SK-N-SH (cell line): ENCODE measurements at regions not wholly inside any gene's neighbourhood (a gene's known extent, or its start where the extent isn't known, plus 50 kb on each side); places are given as distances from the start of the nearest gene placed in this dataset.

Source experiments
- CTCF ChIA-PET: fragments of 300-600, 350-600 bp; formaldehyde crosslinking; extraction: SDS; loops from one replicate; lab custom pipeline; 2021; lab: Yijun Ruan, JAX
- POLR2A ChIA-PET: fragments of 350-600 bp; sonication (Branson Sonifier 250); formaldehyde crosslinking; extraction: SDS; loops from one replicate; lab custom pipeline; 2020; ENCODE audit warnings: antibody characterized with exemption, inconsistent platforms; lab: Yijun Ruan, JAX
- DNase-seq: peaks from one replicate; pipeline ENCODE4 v3.0.0; 2012
- H2AFZ ChIP-seq: fragments of 200-600 bp; sonication (generic); 2 replicates; pipeline ENCODE4 v1.8.1; 2016; ENCODE audit warnings: antibody characterized with exemption, mild to moderate bottlenecking, low read depth
- H3F3A ChIP-seq: fragments of 200-600 bp; sonication (generic); replicated peaks from 2 replicates; pipeline ENCODE3; 2016; ENCODE audit warnings: antibody characterized with exemption, mild to moderate bottlenecking; ENCODE audit not compliant: insufficient read depth
- H3K27ac ChIP-seq, 2 experiments: fragments of 200-500 bp in 1 of 2; fragments of 200-600 bp in 1 of 2; sonication (Bioruptor generic) in 1 of 2; sonication (generic), shearing (Covaris generic) in 1 of 2; 2 replicates each; pipeline versions ENCODE4 v1.5.1 to v1.6.1; 2014 to 2016; ENCODE audit warnings: low read depth in 2 of 2, inconsistent platforms in 1 of 2, low read length in 1 of 2, mild to moderate bottlenecking in 1 of 2, mixed read lengths in 1 of 2
- H3K27me3 ChIP-seq: fragments of 200-600 bp; sonication (generic), shearing (Covaris generic); 2 replicates; pipeline ENCODE4 v1.6.1; 2016; ENCODE audit warnings: mixed run types; ENCODE audit not compliant: insufficient read depth
- H3K36me3 ChIP-seq, 2 experiments: fragments of 200-500 bp in 1 of 2; fragments of 200-600 bp in 1 of 2; sonication (Bioruptor generic) in 1 of 2; sonication (generic) in 1 of 2; replicated peaks in 1 of 2; 2 replicates each; pipeline versions ENCODE3 to v1.5.1; 2014 to 2016; ENCODE audit warnings: low read length in 1 of 2, mild to moderate bottlenecking in 1 of 2; ENCODE audit not compliant: insufficient read depth in 2 of 2, control insufficient read depth in 1 of 2
- H3K4me1 ChIP-seq, 2 experiments: fragments of 200-500 bp in 1 of 2; fragments of 200-600 bp in 1 of 2; sonication (Bioruptor generic) in 1 of 2; sonication (generic), shearing (Covaris generic) in 1 of 2; 2 replicates each; pipeline versions ENCODE4 v1.5.1 to v1.6.1; 2014 to 2016; ENCODE audit warnings: low read depth in 1 of 2, low read length in 1 of 2, mixed run types in 1 of 2; ENCODE audit not compliant: insufficient read depth in 2 of 2, control insufficient read depth in 1 of 2
- H3K4me2 ChIP-seq: fragments of 200-600 bp; sonication (generic), shearing (Covaris generic); 2 replicates; pipeline ENCODE4 v1.6.1; 2017; ENCODE audit warnings: mixed run types
- H3K4me3 ChIP-seq, 2 experiments: fragments of 200-500 bp in 1 of 2; fragments of 200-600 bp in 1 of 2; sonication (Bioruptor generic) in 1 of 2; sonication (generic), shearing (Covaris generic) in 1 of 2; 2 replicates each; pipeline versions ENCODE4 v1.5.1 to v1.8.1; 2014 to 2016; ENCODE audit warnings: low read depth in 2 of 2, inconsistent platforms in 1 of 2, low read length in 1 of 2, mild to moderate bottlenecking in 1 of 2, mixed read lengths in 1 of 2, moderate library complexity in 1 of 2
- H3K79me2 ChIP-seq: fragments of 200-600 bp; sonication (generic); 2 replicates; pipeline ENCODE4 v1.8.1; 2017; ENCODE audit warnings: mild to moderate bottlenecking; ENCODE audit not compliant: insufficient read depth
- H3K9ac ChIP-seq: fragments of 200-600 bp; sonication (generic); 2 replicates; pipeline ENCODE4 v1.6.1; 2017; ENCODE audit warnings: mixed run types
- H3K9me2 ChIP-seq: fragments of 200-600 bp; sonication (generic); 2 replicates; pipeline ENCODE4 v1.6.1; 2017; ENCODE audit warnings: mixed run types
- H3K9me3 ChIP-seq: fragments of 200-600 bp; sonication (generic); 2 replicates; pipeline ENCODE4 v1.6.1; 2017; ENCODE audit warnings: mixed run types, mild to moderate bottlenecking, moderate library complexity
- H4K20me1 ChIP-seq: fragments of 200-600 bp; sonication (generic); 2 replicates; pipeline ENCODE4 v1.6.1; 2017; ENCODE audit warnings: mild to moderate bottlenecking, mixed run types; ENCODE audit not compliant: insufficient read depth
- GATA2 ChIP-seq: sonication (generic); formaldehyde crosslinking; IDR thresholded peaks from 2 replicates; pipeline ENCODE4 v1.5.0; 2020; ENCODE audit warnings: mild to moderate bottlenecking, missing genetic modification reagents
- IRF3 ChIP-seq: fragments of 150-350 bp; IDR thresholded peaks from 2 replicates; pipeline ENCODE4 v1.6.1; 2016; ENCODE audit warnings: mild to moderate bottlenecking, low read depth, low read length
- JUND ChIP-seq: IDR thresholded peaks from 2 replicates; pipeline ENCODE4 v1.4.0; 2012
- MAX ChIP-seq: IDR thresholded peaks from 2 replicates; pipeline ENCODE4 v1.4.0; 2012; ENCODE audit warnings: low read depth
- MEF2A ChIP-seq: IDR thresholded peaks from 2 replicates; pipeline ENCODE4 v1.4.0; 2012; ENCODE audit warnings: low read depth, borderline replicate concordance
- PBX3 ChIP-seq: IDR thresholded peaks from 2 replicates; pipeline ENCODE4; 2012
- RXRA ChIP-seq: IDR thresholded peaks from 2 replicates; pipeline ENCODE4 v1.4.0; 2012; ENCODE audit warnings: low read depth, mild to moderate bottlenecking, borderline replicate concordance
- SIN3A ChIP-seq: IDR thresholded peaks from 2 replicates; pipeline ENCODE4 v1.6.1; 2012; ENCODE audit warnings: low read depth, mild to moderate bottlenecking, low read length, moderate library complexity, borderline replicate concordance
- TCF12 ChIP-seq: IDR thresholded peaks from 2 replicates; pipeline ENCODE4 v1.4.0; 2012
- WGBS: methylation state at CpG from one replicate; pipeline ENCODE4 v1.1.6; 2017; ENCODE audit warnings: low lambda C conversion rate; 5-methylcytosine and 5-hydroxymethylcytosine counted together

GRCh38 chr10:3837647-3838459, 52.8 kb upstream of the KLF6 start:
- no peak overlapping the region for H2AFZ ChIP-seq
- CTCF ChIA-PET = no interaction called here
- 65% methylated on average over 9 of the region's 9 CpGs for WGBS
- POLR2A ChIA-PET = no interaction called here
- H3K4me1 ChIP-seq = peaks cover 7 to 19% of the 10 kb centered on the region in 2 experiments
- H3K4me2 ChIP-seq = no peak overlapping the region
- no peak overlapping the region for H3K9ac ChIP-seq
- no peaks in the 10 kb centered on the region for H3K9me3 ChIP-seq
- no peaks in the 10 kb centered on the region for H3K36me3 ChIP-seq
- H3K27ac ChIP-seq = peak overlapping the region in 1 of 2 experiments; percentile 76; a peak in 2 of 4 replicates
- H3K9me2 ChIP-seq = no peaks in the 10 kb centered on the region
- no peaks in the 10 kb centered on the region for H3K79me2 ChIP-seq
- H3F3A ChIP-seq = peaks cover 20% of the 10 kb centered on the region
- peak; percentile 45 for DNase-seq
- no peak overlapping the region for H3K4me3 ChIP-seq
- H3K27me3 ChIP-seq = no peaks in the 10 kb centered on the region
- H4K20me1 ChIP-seq = no peaks in the 10 kb centered on the region
- TF ChIP-seq RXRA (no peak), MAX (no peak), GATA2 (CRISPR knock-in tag) (0 out of 2 replicates have a peak, but pooled peaks have one; percentile 4)
- TF ChIP-seq, all 33 proteins: peak for 1

GRCh38 chr10:3836222-3836820, 51.3 kb upstream of the KLF6 start:
- H3K79me2 ChIP-seq = no peaks in the 10 kb centered on the region

More at GRCh38 chr10:3836222-3836820, 51.3 kb upstream of the KLF6 start:
- TF ChIP-seq PBX3 (no peak), JUND (no peak), MEF2A (no peak), TCF12 (no peak), IRF3 (no peak), SIN3A (no peak)
- TF ChIP-seq, all 33 proteins: peak for 0
- no peaks in the 10 kb centered on the region for H3K9me3 ChIP-seq
- POLR2A ChIA-PET = no interaction called here
- H3K9me2 ChIP-seq = no peaks in the 10 kb centered on the region
- peaks cover 7 to 20% of the 10 kb centered on the region in 2 experiments for H3K4me1 ChIP-seq
- 84% methylated on average over 2 of the region's 2 CpGs for WGBS
- H3K27ac ChIP-seq = no peak overlapping the region; a peak in 1 of 4 replicates
- H4K20me1 ChIP-seq = no peaks in the 10 kb centered on the region
- peaks cover 14% of the 10 kb centered on the region for H3F3A ChIP-seq
- H3K27me3 ChIP-seq = no peaks in the 10 kb centered on the region
- H3K4me2 ChIP-seq = no peak overlapping the region
- no peak overlapping the region for H3K4me3 ChIP-seq
- H3K36me3 ChIP-seq = no peaks in the 10 kb centered on the region
- peak overlapping the region; percentile 24; the same call in 1 of the 2 replicates for H2AFZ ChIP-seq
- H3K9ac ChIP-seq = no peak overlapping the region
- DNase-seq = no peak
- CTCF ChIA-PET = interaction anchor here (0.9 to 1.7 kb wide), 3 partner anchors 12 to 155 kb away, joined by 3 to 4 read pairs (median 3); no protein-coding TSS in a partner anchor
